NCI-H146 treated with DMSO at 0.1 percent for 48 hours (cell line): ENCODE measurements at regions not wholly inside any gene's neighbourhood (a gene's known extent, or its start where the extent isn't known, plus 50 kb on each side); places are given as distances from the start of the nearest gene placed in this dataset.
"Not testable (repeated sequence)": the region's sequence is repeated elsewhere in the genome, so short reads cannot be mapped to it uniquely, and the experiment has no call there.

ENCODE experiments used
- DNase-seq: peaks from one replicate; lab custom pipeline; 2025; ENCODE audit not compliant: unreplicated experiment; lab: John Stamatoyannopoulos, UW

DNA sequence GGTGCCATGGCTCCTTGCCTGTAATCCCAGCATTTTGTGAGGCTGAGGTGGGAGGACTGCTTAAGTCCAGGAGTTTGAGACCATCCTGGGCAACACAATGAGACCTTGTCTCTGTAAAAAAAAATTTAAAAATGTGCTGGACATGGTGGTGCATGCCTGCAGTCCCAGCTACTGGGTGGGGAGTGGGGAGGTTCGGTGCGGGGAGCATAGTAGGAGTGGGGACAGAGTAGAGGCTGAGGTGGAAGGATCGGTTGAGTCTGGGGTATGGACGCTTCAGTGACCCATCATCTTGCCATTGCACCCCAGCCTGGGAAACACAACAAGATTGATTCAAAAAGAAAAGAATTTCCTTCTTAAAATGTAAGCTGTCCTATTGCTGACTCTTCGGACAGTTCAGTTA is 1490.0 kb upstream of the GBE1 start:
- DNase-seq = no peak

DNA sequence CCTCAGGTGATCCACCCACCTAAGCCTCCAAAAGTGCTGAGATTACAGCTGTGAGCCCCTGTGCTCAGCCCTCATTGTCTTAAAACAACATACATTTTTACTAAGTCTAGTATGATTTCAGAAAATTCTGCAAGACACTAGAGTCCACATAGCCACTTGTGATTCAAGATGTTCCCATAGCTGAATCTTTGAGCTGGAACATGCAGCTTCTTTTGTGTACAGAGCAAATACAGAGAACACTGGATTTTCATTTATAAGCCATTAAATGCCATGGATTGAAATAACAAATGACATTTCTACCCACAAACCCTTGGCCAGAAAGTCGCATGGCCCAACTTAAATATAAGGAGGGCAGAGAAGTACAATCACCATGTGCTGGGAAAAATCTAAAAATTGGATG is 1489.2 kb upstream of the GBE1 start:
- DNase-seq = no peak

DNA sequence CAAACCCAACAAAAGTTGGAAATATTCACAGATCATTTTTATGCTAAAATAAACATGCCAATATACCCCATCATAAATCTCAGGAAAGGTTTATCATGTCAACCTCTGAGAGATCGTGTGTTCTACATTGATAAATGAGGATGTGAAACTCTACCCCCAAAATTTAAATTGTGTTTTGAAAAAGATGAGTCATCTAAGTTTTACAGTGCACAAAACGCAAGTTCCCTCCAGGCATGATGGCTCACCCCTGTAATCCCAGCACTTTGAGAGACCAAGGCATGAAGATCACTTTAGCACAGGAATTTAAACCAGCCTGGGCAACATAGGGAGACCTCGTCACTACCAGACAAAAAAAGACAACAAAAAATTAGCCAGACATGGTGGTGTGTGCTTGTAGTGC is 1487.0 kb upstream of the GBE1 start:
- no peak for DNase-seq

DNA sequence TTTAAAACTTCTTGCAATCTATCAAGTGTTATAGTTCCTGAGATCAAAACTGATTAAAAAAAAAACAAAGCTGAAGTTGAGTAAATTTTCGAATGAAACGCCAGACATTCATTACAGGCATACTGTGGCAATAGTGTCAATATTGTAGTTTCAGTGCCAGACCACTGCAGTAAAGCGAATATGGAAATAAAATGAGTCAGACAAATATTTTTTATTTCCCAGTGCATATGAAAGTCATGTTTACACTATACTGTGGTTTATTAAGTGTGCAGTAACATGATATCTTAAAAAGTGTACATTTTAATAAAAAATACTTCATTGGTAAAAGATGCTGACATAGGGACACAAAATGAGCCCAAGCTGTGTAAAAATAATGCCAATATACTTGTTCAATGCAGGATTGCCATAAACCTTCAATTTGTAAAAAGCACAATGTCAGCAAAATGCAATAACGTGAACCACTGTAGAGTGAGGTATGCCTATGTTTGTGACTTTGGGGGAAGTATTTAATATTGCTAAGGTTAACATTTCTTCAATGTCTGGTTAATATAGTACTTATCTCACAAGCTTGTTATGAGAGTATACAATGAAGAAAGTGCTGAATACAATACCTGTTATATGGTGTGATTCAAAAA is 1473.9 kb upstream of the GBE1 start:
- no peak for DNase-seq

DNA sequence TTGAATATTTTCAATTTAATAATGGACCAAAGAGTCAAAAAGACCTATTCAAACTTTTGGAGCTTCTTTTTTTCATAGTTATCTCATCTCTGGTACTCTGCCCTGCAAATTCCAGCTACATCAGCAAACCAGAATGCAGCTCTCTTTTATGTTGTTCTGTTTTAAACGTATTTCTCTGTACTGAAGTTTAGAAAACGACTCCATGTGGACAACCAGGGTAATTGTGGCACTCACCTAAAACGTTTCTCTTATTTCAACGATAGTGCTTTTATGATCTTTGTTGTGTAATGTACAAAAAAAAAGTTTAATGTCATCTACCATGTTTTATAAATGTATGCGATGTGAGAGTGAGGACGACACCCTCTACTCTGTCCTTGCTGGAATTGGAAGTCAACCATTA is 1472.3 kb upstream of the GBE1 start:
- DNase-seq = no peak

DNA sequence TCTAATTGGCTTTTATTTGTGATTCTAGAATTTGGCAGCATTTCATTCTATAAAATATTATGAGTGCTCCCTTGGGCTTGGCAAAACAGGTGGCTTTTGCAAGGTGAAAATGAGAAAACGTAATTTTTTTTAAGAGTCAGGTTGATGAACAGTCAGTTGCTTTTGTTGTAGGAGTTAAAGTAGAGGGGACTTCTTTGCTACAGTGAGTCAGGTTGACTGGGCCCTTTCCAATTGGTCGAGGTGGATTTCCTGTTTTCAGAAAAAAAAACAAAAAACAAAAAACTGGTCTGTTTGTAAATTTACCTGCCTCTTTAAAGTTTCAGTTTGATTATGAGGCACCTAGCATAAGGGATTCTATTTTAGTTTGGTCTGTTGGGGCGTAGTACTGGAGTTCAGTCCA is 1469.4 kb upstream of the GBE1 start:
- no peak for DNase-seq

DNA sequence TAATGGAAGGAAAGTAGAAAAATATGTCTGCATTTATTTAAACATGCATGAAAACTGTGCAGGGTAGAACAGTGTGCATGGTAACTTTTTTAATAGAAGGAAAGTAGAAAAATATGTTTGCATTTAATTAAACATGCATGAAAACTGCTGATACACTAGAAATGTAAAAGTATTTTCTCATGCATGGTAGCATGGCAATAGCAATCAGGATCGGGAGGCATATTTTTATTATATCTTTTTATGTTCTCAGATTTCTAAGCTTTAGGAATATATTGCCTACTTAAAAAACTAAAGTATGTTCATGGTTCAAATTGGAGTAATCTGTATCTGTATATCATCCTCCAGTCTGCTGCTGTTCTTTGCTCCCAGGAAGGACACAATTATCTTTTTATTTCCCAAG is 1468.9 kb upstream of the GBE1 start:
- DNase-seq = no peak

DNA sequence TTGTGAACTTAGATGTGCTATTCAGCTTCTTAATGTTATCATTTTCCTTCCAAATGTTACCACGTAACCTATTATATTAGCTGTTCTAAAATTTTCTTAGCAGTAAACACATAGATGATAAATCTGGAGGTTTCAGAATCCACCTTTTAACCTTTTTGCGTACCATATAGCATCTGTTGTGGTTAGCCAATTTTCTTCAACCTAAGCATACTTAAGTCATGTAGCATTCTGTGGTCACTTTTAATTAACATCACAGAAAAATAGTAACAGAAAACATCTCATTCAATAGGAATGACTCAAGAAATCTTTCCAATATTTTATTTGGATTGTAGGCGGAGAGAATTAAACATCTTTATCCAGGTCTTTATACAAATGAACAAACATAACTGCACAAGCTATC is 1465.3 kb upstream of the GBE1 start:
- no peak for DNase-seq

DNA sequence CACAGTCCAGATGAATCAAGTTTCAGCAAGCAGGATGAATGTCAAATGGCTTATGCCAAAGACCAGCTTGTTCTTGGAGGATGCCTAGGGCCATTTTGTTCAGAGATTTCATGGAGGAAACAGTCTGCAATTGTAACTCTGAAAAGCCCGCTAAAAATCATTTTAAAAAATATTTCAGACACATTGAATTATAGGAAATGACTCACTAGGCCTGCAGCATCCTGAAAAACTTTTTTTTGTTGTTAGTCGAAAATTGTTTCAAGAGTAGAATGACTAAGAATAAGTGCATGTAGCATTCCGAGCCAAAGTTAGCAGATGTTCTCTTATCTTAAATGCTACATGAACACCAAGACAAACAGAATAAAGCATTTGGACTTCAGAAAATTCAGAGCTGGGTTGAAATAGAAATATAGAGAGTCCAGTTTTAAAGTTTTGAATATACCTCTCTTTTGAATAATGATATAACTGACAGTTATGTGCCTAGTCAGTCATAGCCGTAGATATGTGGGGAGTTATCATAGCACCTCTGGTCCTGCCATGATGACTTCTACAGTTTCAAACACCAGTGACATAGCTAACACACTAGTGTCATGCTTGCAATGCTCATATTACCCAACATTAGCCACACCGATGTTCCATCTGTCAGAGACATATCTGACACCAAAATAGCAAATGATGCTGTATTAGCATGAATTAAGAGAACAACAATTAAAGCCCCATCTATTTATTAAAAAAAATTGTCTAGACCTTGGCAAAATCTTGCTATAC is 1462.8 kb upstream of the GBE1 start:
- DNase-seq = no peak

DNA sequence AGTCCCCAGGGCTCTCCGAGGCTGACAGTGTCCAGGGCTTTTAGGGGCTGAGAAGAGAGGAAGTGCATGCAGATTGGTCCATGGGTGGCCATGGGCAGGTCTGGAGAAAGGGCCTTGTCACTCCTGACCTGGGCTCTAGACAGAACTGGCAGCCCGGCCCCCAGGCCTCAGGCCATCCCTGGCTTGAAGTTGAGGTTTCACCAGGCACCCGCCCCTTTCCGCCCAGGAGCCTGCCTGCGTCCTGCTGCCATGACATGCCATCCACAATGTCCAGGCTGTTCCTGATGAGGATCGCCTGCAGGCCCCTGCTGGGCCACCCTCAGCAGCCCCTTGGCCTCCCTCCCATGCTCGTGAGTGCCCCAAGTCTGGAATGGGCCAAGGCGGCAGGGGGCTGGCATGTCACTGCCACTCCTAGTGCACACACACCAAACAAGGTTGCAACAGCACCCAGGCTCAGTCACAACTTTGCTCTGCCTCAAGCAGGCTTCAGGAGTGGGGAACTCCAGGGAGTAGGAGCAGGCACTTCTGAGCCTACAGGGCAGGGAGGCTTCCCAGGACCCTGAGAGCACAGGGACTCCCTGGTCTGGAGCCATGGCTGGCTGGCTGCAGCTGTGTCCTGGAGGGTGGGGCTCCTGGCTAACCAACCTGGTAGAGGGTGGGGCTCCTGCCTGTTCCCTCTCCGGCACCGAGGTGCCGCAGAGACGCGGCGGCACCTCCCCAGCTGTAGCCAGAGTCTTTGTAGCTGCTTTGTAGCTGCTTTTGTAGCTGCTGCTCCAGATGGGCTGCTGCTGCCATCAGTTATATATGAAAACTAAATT is 1457.1 kb upstream of the GBE1 start:
- no peak for DNase-seq

DNA sequence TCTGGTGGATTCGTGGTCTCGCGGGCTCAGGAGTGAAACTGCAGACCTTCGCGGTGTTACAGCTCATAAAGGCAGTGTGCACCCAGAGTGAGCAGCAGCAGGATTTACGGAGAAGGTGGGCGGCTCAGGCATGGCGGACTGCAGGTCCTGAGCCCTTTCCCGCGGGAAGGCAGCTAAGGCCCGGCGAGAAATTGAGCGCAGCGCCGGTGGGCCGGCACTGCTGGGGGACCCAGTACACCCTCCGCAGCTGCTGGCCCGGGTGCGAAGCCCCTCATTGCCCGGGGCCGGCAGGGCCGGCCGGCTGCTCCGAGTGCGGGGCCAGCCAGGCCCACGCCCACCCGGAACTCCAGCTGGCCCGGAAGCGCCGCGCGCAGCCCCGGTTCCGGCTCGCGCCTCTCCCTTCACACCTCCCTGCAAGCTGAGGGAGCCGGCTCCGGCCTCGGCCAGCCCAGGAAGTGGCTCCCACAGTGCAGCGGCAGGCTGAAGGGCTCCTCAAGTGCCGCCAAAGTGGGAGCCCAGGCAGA is 1456.2 kb upstream of the GBE1 start:
- not testable (repeated sequence) for DNase-seq

DNA sequence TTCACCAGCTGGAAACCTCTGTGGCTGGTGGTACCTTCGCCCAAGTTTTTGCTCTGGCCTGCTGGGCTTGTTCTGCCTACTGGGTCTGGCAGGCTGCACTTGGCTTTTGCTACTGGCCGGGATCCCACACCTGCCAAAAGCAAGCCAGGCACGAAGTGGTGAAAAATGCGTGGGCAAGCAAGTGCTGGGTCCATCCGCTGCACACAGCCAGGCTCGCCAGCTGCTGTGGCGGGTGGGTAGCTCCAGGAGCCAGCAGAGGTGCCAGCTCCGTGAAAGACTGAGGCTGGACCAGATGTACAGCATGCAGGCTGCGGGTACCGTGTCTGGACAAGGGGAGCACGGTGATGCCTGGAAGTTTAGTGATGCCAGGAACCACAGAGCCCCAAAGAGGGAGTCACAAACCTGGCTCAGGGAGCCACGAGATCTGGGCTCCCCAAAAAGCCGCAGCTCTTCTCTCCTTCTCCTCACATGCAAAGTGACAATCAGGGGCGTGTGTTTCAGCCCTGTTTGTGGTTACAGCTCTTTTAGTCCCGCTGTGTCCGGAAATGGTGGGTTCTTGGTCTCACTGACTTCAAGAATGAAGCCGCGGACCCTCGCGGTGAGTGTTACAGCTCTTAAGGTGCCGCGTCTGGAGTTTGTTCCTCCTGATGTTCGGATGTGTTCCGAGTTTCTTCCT is 1455.6 kb upstream of the GBE1 start:
- DNase-seq = no peak

DNA sequence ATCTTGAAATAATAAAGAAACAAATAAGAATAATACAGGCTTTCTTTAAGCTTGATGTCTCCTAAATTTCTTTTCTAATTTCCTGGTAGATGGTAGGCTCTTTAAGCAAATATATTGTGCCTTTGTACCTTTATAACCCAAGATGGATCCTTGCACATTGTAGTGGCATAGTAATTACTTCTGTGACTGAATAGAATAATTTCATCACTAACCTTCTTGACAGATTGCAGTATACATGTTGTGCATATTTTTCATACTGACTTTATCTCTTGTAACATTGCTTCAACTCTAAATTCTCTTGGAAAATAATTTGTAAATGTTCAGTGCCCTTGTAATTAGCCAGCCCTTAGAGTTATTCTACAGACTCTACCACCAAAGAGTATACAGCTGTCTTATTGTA is 1433.8 kb upstream of the GBE1 start:
- no peak for DNase-seq

DNA sequence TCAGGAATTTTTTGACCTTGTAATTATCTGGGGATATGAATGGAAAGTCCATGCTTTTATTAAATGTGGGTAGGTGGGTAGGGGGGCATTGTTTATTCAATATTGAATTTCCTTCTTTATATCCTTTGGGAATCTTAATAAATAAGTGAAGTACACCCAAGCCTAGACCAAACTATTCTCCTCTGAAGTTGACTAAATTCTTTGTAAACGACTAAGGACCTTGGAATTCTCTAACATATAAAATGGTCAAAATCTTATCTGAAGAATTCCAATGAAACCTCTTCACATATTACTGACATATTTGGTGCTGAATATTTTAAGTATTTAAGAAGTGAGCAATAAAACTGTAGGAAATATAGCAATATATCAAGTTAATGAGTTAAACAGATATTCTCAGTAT is 1432.1 kb upstream of the GBE1 start:
- DNase-seq = no peak

DNA sequence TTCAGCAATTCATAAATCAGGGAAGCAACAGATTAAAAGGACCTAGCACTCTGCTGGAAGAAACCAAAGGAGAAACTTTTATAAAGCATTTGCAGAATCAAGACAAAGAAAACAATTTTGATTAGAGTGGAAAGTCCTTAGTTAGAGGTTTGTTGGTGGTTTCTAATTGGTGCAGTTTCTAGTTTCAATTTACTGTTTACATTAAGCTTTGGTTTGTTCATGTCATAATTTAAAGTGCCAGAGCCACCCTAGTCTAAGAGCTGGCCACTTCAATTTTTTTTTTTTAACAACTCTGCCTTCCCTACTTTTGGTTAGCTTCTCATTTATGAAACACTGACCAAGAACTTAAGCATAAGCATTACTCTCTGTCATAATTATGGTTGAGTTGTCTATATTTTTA is 1428.2 kb upstream of the GBE1 start:
- no peak for DNase-seq

DNA sequence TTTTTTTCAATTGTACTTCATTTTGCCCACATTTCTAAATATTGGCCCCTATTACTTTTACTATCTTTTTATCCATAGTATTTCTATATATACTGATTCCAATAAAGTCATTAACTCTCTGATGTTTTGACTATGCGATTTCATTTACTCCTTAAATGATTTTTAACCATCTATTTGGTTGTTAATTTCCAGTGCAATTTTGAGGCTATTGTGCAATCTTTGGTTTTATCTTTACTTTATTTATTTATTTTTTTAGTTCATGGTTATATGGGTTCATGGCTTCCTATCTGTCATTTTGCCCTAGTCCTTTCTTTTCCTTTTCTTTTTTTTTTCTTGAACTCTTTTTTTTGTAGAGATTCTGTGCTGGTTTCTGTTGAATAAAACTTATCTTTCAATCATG is 1408.0 kb upstream of the GBE1 start:
- no peak for DNase-seq

DNA sequence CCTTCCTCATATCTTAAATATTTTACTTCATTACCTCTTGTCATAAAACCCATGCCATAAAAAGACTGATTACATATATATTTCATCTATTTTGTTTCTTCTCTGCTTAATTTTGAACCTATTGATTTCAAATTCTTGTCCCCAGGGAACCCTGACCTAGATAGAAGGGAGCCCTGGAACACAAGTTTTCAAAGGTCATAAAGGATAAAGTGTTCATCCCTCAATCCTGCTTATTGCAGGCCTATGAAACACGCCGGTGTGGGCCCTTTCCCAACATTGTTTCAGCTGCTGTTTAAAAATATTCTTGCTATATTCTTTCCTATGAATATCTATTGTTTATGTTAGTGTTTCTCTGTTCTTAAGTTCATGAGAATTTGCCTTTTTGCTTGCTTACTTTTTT is 1389.5 kb upstream of the GBE1 start:
- no peak for DNase-seq

DNA sequence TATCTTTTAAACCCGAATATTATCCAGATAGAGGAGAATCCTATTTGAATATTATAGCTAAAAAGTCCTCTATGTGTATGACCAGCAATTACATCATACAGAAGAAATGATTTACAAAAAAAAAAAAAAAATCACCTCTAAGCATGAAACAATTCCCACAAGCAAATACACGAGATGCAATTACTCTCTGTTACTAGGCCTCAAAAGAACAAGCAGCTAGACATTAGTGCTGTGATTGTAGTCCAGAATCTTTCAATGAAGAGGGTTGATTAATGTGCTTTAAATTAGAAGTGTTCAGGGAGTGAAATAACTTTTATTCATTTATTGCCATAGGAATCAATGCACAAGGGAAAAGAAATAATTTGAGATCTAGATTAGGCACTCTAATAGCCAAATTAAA is 1379.5 kb upstream of the GBE1 start:
- DNase-seq = no peak

DNA sequence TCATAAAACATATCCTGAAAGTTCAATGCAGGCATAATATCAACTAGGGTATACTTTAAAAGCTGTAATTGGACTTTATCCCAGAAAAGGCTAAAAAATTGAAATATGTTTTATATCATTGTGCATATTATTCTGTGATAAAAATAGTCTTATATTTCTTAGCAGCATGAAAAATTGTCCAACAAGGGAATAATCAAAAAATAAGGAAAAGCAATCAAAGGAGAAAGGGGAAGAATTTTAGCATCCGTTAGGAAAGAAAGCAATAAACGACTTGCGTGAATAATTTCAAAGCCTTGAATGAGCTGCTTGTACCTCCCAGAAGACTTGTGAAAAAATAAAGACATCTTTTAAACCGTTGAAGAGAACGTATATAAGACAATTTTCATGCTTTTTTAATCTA is 1369.8 kb upstream of the GBE1 start:
- no peak for DNase-seq

DNA sequence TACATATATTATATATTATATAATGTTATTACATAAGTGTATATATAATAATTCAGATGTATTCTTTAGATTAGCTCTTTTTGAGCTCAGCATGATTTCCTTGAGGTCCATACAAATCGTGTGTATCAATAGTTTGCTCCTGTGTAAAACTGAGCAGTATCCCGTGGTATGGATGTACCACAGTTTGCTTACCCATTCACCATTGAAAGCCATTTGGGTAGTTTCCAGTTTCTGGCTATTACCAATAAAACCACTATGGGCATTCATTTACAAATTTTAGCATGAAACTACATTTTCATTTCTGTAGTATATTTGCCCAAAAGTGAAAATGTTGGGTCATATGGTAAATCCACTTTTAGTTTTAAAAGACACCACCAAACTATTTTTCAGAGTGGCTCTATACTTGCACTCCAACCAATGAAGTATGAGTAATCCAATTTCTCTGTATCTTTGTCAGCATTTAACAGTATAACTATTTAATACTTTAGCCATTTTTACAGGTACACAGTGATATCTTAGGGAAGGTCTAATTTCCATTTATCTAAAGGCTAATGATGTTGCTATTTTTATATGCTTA is 1361.4 kb upstream of the GBE1 start:
- DNase-seq = no peak

DNA sequence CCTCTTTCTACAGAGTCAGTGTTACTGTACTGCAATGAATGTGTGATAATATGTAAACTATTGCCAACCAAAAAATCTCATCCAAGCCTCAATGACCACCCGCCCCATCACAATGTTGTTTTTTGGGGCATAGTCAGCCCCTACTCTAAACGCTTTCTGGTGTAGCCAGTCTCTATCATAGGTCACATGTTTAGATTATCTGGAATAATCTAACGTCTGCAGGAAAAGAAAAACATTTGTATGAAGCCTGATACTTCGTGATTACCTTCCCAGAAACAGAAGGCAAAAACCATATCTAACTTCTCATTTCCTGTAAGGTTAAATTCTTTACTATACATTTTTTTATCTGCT is 1331.8 kb upstream of the GBE1 start:
- DNase-seq = no peak
